ENCODE measurements at regions not wholly inside any gene's neighbourhood (a gene's known extent, or its start where the extent isn't known, plus 50 kb on each side); places are given as distances from the start of the nearest gene placed in this dataset.

GRCh38 chr6:2560917-2561698 is 189.6 kb downstream of the MYLK4 start:
- no peaks in the 10 kb centered on the region for H3K4me1 ChIP-seq
- no peak overlapping the region for H3K27ac ChIP-seq
- TF ChIP-seq, protein P1, sequence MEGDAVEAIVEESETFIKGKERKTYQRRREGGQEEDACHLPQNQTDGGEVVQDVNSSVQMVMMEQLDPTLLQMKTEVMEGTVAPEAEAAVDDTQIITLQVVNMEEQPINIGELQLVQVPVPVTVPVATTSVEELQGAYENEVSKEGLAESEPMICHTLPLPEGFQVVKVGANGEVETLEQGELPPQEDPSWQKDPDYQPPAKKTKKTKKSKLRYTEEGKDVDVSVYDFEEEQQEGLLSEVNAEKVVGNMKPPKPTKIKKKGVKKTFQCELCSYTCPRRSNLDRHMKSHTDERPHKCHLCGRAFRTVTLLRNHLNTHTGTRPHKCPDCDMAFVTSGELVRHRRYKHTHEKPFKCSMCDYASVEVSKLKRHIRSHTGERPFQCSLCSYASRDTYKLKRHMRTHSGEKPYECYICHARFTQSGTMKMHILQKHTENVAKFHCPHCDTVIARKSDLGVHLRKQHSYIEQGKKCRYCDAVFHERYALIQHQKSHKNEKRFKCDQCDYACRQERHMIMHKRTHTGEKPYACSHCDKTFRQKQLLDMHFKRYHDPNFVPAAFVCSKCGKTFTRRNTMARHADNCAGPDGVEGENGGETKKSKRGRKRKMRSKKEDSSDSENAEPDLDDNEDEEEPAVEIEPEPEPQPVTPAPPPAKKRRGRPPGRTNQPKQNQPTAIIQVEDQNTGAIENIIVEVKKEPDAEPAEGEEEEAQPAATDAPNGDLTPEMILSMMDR (IDR thresholded peaks at IDR 0.05) = no peak
- H3K9ac ChIP-seq = no peak overlapping the region
- H3K4me2 ChIP-seq (ENCODE audit: low read length) = no peak overlapping the region
- H2AFZ ChIP-seq = no peak overlapping the region
- no peaks in the 10 kb centered on the region for H3K9me3 ChIP-seq (ENCODE audit: control insufficient read depth, low read length)
- H3K27me3 ChIP-seq (ENCODE audit: control insufficient read depth, insufficient read depth, low read length) = no peaks in the 10 kb centered on the region
- H3K79me2 ChIP-seq = no peaks in the 10 kb centered on the region
- H3K36me3 ChIP-seq (ENCODE audit: control insufficient read depth, insufficient read depth, low read length) = no peaks in the 10 kb centered on the region
- H3K4me3 ChIP-seq (ENCODE audit: low read depth, low read length) = no peak overlapping the region

DNA sequence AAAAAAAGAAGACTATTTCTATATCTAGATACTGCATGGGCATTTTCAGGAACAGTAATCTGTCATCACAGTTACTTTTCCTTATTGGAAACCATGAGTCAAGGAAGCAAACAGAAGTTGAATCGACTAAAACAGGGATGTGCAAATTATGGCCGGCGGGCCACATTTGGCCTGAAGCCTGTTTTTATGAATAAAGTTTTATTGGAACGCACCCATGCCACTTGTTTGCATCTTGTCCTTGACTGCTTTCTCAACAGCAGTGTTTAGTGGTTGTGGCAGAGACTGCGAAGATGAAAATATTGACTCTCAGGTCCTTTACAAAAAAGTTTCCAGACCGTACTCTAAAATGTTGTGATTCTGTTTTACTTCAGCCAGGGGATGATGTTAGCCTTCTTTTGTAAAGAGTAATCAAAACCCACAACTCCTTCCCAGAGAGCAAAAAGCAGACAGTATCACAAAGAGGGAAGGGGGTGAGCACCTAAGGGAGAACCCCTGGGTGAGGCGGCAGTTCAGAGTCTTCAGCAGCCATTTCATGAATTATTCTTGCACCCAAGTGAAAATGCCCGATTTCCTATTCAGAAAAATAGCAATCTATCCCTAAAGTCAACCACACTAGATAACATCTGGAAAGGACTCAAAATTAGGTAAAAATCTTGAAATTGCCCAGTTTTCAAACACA is 190.4 kb downstream of the MYLK4 start:
- no peak overlapping the region for H3K27ac ChIP-seq
- H3K4me1 ChIP-seq = no peaks in the 10 kb centered on the region
- no peaks in the 10 kb centered on the region for H3K79me2 ChIP-seq
- no peaks in the 10 kb centered on the region for H3K27me3 ChIP-seq (ENCODE audit: control insufficient read depth, insufficient read depth, low read length)
- H2AFZ ChIP-seq = no peak overlapping the region
- H3K4me2 ChIP-seq (ENCODE audit: low read length) = no peak overlapping the region
- no peak overlapping the region for H3K4me3 ChIP-seq (ENCODE audit: low read depth, low read length)
- TF ChIP-seq, protein P1 (IDR thresholded peaks at IDR 0.05) = no peak
- no peaks in the 10 kb centered on the region for H3K9me3 ChIP-seq (ENCODE audit: control insufficient read depth, low read length)
- no peaks in the 10 kb centered on the region for H3K36me3 ChIP-seq (ENCODE audit: control insufficient read depth, insufficient read depth, low read length)
- H3K9ac ChIP-seq = no peak overlapping the region

DNA sequence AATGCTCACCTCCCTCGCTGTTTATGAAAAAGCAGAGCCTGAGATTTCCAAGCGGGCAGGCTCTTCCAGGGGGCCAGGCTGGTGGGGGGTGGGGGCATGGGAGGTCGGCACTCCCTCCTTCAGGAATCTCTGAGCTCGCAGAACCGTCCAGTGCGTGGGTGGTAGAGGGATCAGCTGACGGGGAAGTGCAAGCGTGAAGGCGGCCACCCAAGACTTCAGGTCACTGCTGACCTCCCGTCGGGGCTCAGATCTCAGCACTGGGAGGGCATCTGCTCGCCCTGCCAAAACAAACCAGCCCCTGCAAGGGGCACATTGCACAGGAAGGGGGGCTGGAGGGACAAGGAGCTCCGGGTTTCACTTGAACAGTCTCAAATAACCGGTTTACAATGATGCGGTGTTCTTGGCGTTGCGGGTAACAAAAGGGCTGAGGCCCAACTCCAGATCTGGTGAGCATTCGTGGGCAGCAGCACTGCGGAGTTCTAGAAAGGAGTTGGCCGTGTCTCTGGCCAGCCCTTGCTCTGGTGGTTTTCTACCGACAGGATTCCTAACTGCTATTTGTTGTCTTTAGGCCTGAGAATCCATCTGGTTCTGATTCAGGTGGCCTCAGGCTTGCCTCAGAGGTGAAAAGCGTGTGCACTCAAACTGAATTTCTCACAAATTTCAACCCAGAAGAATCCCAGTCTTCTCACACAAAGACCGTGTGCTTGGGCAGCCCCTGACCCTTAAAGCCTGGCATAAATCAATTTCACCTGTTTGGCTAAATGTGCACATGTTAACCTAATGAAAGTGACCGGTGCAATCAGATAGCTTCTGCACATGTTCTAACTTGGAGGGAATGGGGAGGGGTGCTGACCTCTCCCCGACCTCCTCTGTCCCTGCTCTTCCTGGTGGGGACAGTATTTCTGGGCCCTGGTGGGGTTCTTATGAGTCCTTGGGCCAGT is 191.6 kb downstream of the MYLK4 start:
- Histone ChIP-seq H3K9me3 (ENCODE audit: control insufficient read depth, low read length) (no peaks in the 10 kb centered on the region), H2AFZ (no peak overlapping the region), H3K9ac (no peak overlapping the region), H3K36me3 (ENCODE audit: control insufficient read depth, insufficient read depth, low read length) (no peaks in the 10 kb centered on the region), H3K4me3 (ENCODE audit: low read depth, low read length) (no peak overlapping the region), H3K4me2 (ENCODE audit: low read length) (no peak overlapping the region), H3K27me3 (ENCODE audit: control insufficient read depth, insufficient read depth, low read length) (no peaks in the 10 kb centered on the region), H3K4me1 (no peaks in the 10 kb centered on the region), H3K27ac (no peak overlapping the region), H3K79me2 (no peaks in the 10 kb centered on the region)
- TF ChIP-seq, protein P1 (IDR thresholded peaks at IDR 0.05) = no peak

DNA sequence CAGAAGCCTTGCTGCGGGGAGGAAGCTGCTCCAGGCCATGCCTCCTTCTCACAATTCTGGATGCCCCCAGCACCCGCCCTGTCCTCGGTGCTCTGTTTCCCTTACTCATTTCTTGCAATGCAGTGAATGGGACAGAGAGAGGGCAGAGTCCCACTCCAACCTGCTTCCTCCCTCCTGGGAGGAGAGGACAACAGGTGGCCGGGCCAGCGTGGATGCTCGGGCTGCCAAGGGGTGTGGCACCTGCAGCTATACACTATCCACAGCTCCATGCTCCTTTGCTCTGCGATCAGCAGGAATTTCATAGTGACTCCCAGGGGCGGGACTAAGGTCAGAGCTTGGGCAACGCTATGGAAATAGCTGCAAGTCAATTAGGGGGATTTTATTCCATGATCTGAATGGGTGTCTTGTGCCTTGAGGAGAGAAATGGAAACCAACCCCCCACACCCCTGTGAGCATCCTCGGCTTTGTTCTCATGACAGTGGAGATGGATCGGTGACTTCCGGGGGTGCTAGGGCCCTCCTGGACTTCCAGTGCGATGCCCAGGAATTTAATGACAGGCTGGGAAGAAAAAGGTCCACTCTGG is 192.5 kb downstream of the MYLK4 start:
- TF ChIP-seq, protein P1 (IDR thresholded peaks at IDR 0.05) = no peak
- Histone ChIP-seq H3K4me1 (no peaks in the 10 kb centered on the region), H3K9ac (no peak overlapping the region), H3K36me3 (ENCODE audit: control insufficient read depth, insufficient read depth, low read length) (no peaks in the 10 kb centered on the region), H3K4me3 (ENCODE audit: low read depth, low read length) (no peak overlapping the region), H3K27me3 (ENCODE audit: control insufficient read depth, insufficient read depth, low read length) (no peaks in the 10 kb centered on the region), H3K79me2 (no peaks in the 10 kb centered on the region), H3K9me3 (ENCODE audit: control insufficient read depth, low read length) (no peaks in the 10 kb centered on the region), H3K4me2 (ENCODE audit: low read length) (no peak overlapping the region), H2AFZ (no peak overlapping the region), H3K27ac (no peak overlapping the region)

Measured in parathyroid adenoma (tissue), 2 donors.